Jurkat, Clone E6-1 (cell line): ENCODE measurements at regions not wholly inside any gene's neighbourhood (a gene's known extent, or its start where the extent isn't known, plus 50 kb on each side); places are given as distances from the start of the nearest gene placed in this dataset.
A peak's percentile ranks its signal among the peaks of the same experiment; 100 is the strongest.

Experiments used
- DNase-seq: peaks from one replicate; pipeline ENCODE4 v3.0.0-alpha.2; 2011; ENCODE audit warnings: low read depth, low spot score
- H3K4me3 ChIP-seq: 2 replicates; pipeline ENCODE4 v1.5.1; 2011; ENCODE audit warnings: mild to moderate bottlenecking, low read length, control low read depth, moderate library complexity

DNA sequence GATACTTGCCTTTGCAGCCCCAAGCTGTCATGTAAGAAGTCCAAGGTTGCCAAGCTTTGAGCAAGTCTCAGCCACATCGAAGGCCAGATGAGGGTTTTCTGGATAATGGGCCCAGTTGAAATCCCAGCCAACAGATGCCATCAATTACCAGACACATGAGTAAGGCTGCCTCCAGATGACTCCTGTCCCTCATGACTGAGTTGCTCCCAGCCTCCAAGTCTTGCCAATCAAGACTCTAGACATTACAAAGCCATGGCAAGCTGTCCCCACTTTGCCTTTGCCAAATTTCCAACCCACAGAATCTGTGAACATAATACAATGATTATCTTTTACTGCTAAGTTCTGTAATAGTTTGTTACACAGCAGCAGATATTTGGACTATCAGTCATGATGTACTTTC, 76.8 kb upstream of the ARMC2 start:
- no peak for DNase-seq

GRCh38 chr6:108774555-108774954, 73.7 kb upstream of the ARMC2 start:
- H3K4me3 ChIP-seq = no peak overlapping the region
- DNase-seq = no peak

More for the DNA sequence above, 76.8 kb upstream of the ARMC2 start:
- no peak overlapping the region for H3K4me3 ChIP-seq

DNA sequence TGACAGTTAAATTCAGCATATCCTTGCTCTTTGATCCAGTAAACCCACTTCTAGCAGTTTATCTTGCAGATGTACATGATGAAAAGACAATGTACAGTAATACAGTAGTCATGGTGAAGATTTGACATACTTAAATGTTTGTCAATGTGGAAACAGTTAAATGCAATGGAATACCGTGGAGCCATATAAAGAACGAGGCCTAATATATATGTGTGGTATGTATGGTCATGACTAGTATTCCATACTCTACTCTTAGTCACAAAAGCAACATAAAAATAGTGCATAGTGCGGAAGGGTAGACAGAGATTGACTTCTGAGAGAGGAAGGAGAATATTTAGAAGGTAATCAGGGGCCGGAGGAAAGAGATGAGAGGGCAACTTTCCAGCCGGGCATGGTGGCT, 70.7 kb upstream of the ARMC2 start:
- DNase-seq = peak; percentile 68
- no peak overlapping the region for H3K4me3 ChIP-seq

- no peak overlapping the region for H3K4me3 ChIP-seq
- DNase-seq = no peak
Observed at GRCh38 chr6:108778421-108779186, 69.6 kb upstream of the ARMC2 start.

DNA sequence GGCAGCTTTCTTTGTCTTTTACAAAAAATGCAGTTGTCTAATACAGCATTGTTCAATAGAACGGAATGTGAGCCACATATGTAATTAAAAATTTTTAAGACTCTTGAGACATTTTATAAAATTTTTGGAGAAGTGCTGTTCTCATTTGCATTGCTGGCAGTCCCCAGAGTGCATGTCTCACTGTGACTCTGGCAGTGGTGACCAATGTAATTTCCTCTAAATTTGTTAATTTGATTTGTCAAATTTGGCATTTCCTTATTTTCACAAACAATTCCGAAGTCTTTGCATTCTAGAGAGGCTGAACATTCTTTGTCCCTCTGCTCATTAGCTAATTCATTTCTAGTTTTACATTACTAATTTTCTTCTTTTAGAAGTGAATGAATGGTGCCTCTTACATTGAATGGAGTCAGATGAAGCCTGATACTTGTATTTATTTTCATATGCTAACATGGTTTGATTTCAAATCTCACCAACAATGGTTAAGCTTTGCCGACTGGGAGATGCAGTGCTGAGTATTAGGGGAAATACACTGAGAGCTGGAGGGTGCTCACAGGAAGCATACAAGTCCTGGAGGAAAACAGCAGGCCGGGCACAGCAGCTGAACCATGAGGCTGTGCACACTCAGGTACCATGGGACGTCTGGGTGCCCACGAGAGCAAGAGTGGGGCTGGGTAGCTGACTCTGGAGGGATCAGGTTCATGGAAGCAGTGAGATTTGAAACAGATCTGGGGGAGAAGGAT, 68.5 kb upstream of the ARMC2 start:
- DNase-seq = no peak
- H3K4me3 ChIP-seq = no peak overlapping the region

- no peak for DNase-seq
- H3K4me3 ChIP-seq = no peak overlapping the region
Observed at GRCh38 chr6:108780784-108781183, 67.4 kb upstream of the ARMC2 start.

DNA sequence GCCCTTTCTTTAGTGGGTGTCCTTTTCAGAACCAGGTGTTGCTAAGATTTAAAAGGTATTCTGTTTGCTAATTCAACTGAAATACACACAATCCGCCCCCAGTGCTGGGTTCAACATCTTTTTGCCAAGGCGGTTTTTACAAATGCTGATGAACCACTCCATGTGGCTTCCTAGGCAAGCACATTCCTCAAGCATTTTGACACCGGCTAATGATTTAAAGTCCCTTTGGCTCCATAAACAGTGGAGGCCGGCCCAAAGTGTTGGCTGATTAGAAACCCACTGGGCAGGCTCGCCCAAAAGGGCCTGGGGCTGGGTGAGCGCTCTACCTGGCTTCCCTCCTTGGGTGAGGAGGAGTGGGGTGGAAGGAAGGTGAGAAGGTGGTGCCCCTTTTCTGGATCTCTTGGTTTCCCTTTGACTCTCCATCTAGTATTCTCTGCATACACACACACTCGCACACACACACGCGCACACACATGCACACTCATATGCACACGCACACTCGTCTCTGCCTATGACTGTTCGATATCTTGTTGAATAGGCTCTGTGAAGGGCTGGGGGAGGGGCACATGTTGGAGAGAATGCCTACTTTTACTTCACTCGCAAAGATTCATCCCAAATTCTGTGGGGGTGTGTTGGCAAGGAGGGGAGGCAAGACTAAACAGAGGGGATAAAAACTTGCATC, 66.7 kb upstream of the ARMC2 start:
- no peak for DNase-seq
- no peak overlapping the region for H3K4me3 ChIP-seq

DNA sequence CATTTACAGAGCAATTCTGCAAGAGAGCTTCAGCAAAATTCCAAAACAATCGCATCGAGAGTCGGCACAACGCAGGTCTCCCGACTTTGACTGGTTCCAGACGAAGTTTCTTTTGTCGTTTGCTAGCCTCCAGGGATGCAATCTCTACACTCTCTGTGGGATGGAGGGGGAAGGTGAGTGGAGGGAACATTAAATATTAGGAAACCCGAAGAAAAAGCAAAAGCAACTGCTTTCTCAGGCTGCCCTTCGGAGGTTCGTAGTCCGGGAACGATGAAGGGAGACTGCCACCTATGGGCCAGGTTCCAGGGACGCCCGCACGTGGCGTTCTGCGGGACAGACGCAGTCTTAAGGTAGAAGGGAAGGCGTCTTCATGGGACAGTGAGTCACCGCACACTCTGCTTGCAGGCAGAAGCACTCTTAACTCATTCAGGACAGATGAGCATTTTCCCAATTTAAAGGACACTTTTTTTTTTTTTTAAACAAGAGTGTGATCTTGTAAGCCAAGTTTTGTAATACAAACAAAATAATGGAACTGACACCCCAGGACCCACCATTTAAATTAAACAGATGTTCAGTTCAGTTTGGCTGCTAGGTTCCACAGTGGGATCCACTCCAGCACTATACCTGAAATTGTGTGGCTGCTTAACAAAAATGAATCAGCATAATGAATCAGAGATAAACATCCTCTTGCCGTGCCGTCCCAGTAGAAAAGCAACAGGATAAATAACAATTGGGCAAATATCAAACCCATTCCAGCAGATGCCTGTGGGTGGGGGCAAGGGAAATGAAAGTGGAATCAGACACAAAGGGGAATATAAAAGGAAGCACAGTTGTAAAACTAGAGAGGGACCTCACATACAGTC, 65.8 kb upstream of the ARMC2 start:
- DNase-seq = peak; percentile 75
- H3K4me3 ChIP-seq = no peak overlapping the region

GRCh38 chr6:108785653-108786052, 62.6 kb upstream of the ARMC2 start:
- no peak for DNase-seq
- H3K4me3 ChIP-seq = no peak overlapping the region

GRCh38 chr6:108788416-108788815, 59.8 kb upstream of the ARMC2 start:
- H3K4me3 ChIP-seq = no peak overlapping the region
- DNase-seq = no peak

- DNase-seq = no peak
- H3K4me3 ChIP-seq = no peak overlapping the region
Observed at GRCh38 chr6:108789475-108789874, 58.7 kb upstream of the ARMC2 start.

DNA sequence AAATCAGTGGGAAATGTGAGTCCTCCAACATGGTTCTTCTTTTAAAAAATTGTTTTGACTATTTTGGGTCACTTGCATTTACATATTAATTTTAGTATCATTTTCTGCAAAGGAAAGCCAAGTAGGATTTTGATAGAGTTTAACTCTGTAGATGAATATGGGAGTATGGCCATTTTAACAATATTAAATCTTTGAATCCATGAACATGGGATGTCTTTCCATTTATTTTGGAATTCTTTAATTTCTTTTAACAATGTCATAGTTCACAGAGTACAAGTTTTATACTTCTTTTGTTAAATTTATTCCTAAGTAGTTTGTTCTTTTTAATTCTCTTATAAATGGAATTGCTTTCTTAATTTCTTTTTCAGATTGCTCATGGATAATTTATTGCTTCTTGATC, 56.5 kb upstream of the ARMC2 start:
- no peak overlapping the region for H3K4me3 ChIP-seq
- no peak for DNase-seq

GRCh38 chr6:108793516-108794251, 54.5 kb upstream of the ARMC2 start:
- no peak for DNase-seq
- no peak overlapping the region for H3K4me3 ChIP-seq

- no peak for DNase-seq
- H3K4me3 ChIP-seq = no peak overlapping the region
Observed at GRCh38 chr6:108795122-108795521, 53.1 kb upstream of the ARMC2 start.

- DNase-seq = no peak
- no peak overlapping the region for H3K4me3 ChIP-seq
Observed at GRCh38 chr6:108795814-108796213, 52.4 kb upstream of the ARMC2 start.

DNA sequence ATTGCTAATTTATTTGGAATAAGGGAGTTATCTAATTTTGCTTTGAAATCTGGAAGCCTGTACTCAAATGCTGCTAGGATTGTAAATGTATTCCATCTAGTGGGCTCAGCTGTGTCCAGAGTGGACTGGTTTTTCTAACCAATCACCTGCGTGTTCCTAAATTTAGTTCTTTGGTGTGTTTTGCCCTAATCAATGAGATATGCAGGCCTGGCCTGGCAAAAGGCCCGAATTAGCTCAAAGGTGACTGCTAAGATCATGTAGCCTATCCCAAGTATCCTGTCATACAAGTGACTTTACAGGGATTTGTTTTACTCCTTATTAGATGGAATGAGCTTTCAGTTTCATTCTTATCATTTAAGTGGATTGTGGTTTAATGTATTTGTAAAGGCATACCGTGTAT, 51.3 kb upstream of the ARMC2 start:
- no peak for DNase-seq

GRCh38 chr6:108797951-108798669, 50.1 kb upstream of the ARMC2 start:
- DNase-seq = no peak
- peak overlapping the region; percentile 7 for H3K4me3 ChIP-seq

More for the DNA sequence above, 51.3 kb upstream of the ARMC2 start:
- no peak overlapping the region for H3K4me3 ChIP-seq
